GM19395 (cell line): ENCODE measurements at regions not wholly inside any gene's neighbourhood (a gene's known extent, or its start where the extent isn't known, plus 50 kb on each side); places are given as distances from the start of the nearest gene placed in this dataset.

Source experiments
- ATAC-seq: cut with Tn5 transposase; IDR thresholded peaks from one replicate; pipeline ENCODE4 v1.9.1; 2021; ENCODE audit warnings: mild to moderate bottlenecking, moderate library complexity; ENCODE audit not compliant: unreplicated experiment

DNA sequence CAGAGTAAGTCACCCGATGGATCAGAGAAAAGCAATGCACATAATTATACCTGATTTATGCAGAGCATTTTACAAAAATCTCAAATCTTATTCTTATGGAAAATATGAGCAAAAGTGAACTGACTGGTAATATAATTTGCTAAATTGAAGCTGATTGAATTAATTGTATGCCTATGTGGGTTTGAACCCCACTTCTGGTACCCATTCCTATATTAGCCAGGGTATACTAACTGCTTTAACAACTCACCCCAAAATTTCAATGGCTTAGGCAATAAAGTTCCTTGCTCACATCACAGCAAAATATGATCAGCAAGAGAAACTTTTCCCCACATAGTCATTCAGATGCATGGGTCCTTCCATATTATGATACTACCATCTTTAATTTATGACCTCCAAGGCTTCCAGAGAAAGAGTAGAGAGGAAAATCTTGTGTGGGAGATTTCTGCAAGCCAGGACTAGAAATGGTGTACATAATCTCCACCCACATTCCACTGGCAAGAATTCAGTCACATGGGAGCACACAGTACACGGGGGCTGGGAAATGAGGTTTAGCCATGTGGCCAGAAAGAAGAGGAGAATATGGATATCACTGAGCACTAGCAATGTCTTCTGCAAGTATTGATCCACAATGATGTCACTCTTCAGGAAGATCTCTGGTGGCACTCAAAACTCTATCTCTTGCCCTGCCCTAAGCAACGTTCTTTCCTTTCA is 640.7 kb downstream of the BCOR start:
- ATAC-seq = no peak

DNA sequence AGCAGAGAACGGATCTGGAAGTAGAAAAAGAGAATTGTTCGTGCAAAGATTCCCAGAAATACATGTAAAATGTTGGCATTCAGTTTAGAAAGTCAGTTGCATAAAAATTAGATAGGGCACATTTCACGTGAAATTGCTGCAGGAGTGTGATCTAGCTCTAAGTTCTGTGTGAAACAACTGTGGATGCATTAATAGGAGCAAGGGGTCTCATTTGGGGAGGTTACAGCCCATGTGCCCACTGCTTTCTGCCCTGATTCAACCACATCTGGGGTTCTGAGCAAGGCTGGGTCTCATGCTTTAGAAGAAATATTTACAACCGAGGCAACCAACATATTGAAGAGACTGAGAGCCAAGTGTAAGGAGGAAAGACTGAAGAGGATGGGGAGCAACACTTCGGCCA is 639.0 kb downstream of the BCOR start:
- ATAC-seq = no peak

DNA sequence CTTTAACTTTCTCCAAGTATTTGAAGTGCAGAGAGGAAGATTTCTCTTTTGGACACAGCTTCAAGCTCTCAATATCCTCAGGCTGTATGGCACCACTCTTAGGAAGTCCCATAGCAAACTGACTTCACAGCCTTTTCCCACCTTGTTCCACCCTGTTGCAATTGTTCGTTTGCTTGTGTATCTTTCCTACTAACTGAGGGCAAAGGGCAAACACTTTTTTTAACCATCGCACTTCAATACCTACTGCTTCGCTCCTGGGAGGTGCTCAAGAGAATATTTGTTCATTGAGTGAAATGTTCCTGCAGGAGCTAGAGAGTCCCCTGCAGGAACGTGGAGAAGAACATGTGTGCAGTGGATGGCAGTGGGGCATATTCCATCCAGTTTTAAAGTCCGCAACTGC is 638.6 kb downstream of the BCOR start:
- no peak for ATAC-seq

DNA sequence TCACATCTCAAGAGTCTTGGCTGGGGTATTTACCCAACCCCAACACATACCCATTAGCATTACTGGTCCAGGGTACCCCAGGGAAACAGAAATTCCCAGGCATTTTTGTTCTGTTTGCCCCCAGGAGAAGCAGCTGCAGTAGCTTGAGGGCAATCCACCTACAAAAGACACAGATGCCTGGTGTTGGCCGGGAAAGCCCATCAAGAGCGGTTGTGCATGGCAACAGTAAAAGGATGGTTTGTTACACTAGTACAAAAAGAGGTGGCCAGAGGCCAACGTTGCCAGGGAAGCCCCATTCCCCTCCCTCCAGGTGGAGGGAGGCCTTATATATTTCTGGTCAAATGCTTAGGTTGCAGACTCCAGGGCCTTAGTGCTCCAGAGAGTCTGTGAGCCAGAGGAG is 637.8 kb downstream of the BCOR start:
- no peak for ATAC-seq

DNA sequence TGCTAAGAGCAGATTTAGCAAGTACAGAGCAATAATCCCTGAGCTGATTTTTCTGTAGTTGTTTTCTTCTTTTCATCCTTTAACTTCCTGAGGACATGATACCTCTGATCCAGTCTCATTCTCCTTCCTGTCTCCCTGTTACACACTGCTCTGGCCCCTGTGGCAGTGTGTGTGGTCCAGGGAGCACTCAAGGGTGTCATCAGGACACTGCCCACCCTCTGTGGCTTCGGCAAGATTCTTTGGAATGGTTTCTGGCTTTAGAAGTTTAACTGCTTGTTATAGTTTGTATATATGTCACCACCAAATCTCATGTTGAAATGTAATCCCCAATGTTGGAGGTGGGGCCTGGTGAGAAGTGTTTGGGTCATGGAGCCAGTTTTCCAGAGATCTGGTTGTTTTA is 637.3 kb downstream of the BCOR start:
- no peak for ATAC-seq

DNA sequence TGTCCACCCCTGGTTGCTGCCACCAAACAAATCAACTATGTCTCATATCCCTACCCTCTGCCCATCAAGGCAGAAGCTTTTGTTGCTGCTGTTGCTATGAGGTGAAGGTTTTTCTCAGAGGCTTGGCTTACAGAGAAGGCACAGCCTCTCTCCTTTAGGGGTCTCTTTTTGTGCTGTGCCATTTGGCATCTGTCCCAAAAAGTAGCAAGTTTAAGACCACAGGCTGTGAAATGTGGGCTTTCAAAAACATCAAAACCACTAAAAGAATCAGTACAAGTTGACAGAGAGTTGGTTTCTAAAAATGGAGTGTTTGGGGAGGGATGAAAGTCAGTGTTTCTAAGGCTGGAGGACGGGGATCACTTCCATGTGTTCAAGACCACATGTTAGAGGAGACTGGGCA is 634.9 kb downstream of the BCOR start:
- ATAC-seq = no peak

DNA sequence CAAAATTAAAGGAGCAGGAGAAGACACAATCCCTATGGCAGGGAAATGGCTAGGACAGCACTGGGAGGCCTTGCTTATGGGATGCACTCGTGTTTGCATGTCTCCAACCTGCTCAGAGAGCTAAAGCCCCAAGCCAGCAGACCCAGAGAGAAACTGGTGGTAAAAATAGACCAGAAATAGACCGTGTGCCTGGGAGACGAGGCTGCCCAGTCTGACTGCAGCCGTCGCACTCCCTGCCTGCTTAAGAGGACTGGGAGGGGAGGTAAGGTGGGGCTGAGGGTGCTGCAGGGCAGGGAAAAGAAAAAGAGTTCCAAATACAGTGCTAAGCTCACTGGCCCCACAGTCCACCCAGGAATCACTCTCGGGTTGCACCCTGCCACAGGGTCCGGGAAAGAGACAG is 633.5 kb downstream of the BCOR start:
- ATAC-seq = no peak

DNA sequence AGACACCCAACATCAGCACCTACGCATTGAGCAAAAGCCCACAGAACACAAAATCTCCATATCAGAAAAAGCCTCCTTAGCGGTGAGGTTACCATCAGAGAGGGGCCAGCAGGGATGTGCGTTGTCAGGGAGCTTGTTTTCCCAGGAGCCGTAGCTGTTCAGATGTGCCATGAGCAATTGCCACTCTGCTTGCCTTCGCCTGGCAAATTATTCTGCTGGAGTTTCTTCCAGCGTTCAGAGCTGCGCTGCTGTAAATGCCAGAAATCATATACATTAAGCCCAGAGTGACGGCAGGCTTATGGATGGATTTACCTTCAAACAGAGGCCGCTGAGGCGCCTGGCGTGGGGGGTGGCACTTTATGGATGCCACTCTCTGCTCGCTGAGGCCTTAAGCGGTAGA is 632.3 kb downstream of the BCOR start:
- no peak for ATAC-seq

DNA sequence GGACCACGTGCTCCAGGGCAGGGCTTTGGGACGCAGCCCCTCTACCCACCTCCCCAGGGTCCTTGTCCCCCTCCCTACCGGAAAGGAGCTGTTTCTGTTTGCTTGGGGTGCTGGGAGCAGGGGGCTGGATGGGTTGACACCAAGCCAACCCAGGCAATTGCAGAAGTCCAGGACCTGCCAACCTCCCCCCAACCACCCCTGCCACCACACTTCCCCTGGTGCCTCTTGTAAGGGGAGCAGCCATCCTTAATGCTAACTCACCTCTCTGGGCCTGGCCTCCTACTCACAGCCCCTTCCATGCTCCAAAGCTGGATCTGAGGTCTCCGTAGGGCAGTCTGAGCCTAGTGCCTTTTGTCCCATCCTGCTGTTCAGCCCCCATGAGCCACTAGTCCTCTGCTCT is 631.9 kb downstream of the BCOR start:
- ATAC-seq = no peak

DNA sequence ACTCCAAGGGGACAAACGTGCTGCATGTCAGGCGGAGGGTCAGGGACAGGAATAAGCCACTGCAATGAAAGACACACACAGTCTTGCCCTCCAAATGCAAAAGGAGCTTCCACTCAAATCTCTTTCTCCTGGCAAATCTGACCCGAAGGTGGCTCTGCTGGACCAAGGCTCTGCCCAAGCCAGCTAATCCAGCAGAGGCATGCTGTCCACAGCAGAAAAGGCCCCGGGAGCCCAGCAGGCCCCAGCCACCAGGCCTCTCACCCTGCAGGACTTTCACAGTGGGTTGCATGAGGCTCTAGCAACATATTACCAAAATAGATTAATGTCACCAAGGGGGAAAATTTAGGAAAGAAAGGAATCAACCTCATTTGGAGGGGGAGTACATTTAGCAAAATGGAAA is 628.6 kb downstream of the BCOR start:
- ATAC-seq = no peak

DNA sequence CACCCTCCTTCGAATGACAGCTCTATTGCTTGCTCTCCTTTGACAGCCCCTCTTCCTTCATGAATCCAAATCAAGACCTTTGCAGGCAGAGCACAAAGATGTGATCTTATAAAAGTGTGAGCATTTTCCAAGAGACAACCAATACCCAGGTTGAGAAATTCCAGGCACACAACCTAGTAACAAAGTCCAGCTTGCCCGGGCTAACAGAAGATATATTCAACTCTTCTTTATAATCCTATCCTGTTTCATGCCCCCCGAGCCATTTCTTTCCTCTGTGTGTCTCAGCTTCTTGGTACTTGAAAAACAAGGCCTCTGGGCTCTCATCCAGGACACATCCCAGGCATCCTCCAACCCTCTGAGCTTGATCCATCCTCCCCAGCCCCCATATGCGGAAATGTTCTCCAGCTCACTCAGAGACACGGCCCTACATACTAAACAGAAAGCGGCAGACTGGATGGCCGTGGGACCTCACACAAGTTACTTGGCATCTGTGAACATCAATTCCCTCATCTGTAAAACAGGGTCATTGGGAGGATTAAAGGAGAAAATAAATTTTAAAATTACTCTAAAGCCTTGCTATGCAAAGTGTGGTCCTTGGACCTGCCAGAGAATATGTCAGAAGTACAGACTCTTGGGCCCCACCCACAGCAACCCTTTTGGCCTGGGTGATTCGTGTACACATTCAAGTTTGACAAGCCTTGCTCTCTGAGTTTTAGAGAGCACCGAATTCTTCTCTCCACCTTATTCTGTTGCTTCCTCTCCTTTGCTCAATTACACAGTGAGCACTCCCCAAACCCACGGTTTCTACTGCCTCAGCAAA is 627.0 kb downstream of the BCOR start:
- ATAC-seq = no peak

DNA sequence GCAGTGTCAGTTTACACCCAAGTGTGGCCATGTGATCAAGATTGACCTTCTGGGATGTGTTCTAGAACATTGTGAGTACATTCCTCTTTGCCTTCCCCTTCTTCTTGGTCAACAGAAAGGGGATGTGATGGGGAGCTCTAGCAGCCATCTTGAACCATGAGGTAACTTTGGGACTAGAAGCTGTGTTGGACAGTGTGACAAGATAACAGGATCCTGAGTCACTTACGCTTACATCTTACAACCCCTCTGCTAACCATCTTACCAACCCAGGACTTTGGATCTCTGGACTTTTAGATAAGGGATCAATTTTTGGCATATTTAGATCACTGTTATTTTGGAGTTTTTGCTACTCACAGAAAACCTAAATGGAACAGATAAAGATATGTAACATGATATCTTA is 625.6 kb downstream of the BCOR start:
- ATAC-seq = no peak

DNA sequence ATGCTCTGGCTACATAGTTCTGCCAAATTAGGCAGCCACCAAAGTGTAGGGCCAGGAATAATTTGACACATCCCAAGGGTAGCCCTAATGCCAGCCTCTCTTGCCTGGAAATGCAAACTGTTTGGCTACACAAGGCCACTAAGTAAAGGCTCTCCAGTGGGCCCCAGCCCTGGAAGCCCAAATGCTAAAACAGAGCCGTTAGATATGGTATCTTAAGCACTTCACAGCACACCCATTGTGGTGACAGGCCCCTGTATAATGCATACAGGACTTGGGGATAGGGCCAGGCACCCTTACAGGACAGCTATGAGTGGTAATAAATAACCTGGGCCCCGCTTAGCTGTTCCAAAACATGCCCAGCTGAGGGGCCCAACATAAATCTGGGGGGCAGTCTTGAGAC is 623.9 kb downstream of the BCOR start:
- ATAC-seq = no peak

DNA sequence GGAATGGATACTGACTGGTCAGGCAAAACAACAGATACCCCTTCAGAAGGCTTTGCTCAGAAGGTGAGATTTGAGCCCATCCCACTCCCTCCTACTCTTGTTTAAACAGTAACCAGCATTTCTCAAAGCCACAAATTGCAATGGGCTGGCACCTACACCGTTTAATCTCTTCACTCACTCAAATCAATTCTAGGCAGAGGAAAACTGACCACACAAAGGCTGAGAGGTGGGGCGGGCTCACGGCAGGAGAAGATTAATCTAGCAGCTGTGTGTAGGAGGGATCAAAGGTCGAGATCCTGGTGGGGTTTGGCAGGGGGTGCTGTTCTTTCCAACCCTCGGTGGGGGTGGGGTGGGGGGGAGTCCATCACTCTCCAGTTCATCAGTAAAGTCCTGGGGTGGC is 622.4 kb downstream of the BCOR start:
- ATAC-seq = no peak

DNA sequence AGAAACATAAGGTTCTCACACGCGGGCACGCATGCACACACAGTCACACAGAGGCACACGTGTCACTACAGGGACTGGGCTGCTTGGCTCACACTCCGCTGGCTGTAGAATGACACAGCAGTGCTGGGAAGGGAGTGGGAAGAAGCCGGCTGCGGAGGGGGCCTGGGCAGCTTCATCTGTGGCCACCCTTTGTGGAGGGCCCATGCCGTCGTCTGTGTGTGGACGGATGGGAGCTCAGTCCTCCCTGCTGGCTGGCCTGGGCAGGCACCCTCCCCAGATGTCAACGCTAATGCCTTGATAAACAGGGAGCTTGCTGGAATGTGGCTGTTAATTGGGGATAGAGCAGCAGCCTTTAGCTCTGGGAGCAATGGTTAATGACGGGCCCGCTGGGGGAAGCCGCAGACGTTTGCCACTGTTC is 621.1 kb downstream of the BCOR start:
- ATAC-seq = no peak

DNA sequence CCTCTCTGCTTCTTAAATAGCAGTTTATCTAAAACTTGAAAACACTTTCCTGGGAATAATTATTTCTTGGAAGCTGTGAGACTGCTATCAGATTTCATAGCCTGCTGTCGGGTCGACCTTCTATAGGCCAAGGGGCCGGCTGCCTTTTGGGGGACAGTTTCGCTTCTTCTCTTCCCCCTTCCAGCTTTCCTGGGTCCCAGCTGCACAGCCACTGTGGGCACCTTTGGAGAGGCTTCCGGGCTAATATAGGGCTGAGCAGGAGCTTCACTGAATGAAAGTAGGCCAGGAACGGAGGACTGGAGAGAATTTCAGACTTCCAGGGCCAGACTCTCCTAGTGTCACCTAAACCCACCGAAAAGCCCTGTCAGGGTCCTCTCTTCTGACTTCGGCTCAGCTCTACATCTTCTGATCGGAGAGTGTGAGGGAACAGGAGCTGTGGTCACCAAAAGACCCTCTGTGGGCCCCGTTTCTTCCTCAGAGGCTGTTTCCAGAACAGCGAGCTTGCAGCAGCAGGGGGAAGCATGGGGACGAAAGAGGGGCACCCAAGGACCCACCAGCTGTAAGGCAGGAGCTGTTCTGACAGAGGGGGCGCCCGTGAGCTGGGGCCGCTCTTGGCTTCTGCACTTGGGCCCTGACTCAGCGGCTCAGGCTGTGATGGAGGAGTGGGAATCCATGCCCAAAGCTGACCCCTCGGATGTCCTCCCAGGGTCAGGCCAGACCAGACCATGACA is 620.6 kb downstream of the BCOR start:
- ATAC-seq = no peak

DNA sequence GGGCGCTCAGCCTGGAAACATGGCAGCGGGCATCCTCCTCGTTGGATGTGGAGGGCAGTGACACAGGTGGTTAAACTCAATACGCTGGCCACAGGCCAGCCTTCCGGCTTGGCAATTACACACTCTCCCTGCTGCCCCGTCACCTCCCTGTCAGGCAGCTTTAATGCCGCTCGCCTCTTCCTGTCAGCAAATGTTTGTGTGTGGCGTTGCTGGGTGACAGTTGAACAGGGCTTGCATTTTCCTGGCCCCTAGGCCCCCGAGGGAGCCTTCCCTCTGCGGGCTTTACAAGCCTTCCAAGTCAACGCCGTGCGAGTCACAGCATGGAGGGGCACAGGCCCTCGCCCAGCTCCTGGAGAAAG is 620.0 kb downstream of the BCOR start:
- ATAC-seq = no peak

DNA sequence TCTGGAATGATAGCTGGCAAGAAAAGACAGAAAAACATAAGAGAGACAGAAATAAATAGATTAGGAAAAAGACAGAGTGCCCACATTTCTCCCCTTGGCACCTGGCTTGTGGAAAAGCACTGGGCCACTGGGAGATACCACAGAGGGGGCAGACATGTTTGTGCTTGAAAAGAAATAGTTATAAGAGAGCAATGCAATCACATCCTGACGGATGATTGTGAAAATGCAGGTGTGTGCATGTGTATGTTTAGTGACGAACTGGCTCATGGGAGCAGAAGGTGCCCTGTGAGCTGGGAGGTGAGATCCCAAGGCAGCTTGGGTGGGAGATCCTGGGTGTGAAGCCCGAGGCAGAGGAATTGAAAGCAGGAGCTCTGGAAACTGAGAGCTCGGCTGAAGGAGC is 617.9 kb downstream of the BCOR start:
- no peak for ATAC-seq

DNA sequence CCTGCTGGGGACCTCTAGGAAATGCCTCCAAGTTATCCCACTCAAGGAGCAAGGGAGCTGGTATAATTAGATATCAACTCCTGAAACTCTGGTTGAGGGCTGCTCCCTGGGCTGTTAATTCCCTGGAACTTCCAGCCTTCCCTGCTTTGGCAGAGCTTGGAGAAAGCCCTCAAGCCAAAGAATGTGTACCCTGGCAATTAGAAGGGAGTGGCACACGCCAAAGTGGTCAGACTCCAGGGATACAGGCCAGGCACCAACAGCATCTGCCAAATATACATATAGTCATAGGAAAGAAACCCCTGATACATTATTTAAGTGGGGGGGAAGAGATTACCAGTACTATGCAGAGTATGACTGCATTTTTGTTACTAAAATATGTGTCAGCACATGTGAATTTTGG is 616.8 kb downstream of the BCOR start:
- ATAC-seq = no peak

DNA sequence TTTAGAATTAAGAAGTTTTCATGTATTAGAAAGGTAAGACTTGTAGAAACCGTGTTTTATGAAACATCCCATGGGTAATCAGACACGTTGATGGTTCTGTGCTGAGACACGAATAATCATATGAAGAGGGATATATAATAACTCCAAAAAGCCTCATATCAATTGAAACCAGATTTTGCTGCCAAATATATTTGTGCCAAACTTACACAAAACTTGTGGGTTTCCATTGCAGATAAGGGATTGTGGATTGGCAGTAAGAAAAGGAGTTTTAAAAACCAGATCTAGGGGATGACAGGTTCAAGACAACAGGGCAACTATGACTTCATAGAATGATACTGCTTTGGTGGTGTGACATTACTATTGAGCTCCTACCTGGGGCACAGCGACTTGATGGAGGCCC is 616.1 kb downstream of the BCOR start:
- ATAC-seq = no peak

DNA sequence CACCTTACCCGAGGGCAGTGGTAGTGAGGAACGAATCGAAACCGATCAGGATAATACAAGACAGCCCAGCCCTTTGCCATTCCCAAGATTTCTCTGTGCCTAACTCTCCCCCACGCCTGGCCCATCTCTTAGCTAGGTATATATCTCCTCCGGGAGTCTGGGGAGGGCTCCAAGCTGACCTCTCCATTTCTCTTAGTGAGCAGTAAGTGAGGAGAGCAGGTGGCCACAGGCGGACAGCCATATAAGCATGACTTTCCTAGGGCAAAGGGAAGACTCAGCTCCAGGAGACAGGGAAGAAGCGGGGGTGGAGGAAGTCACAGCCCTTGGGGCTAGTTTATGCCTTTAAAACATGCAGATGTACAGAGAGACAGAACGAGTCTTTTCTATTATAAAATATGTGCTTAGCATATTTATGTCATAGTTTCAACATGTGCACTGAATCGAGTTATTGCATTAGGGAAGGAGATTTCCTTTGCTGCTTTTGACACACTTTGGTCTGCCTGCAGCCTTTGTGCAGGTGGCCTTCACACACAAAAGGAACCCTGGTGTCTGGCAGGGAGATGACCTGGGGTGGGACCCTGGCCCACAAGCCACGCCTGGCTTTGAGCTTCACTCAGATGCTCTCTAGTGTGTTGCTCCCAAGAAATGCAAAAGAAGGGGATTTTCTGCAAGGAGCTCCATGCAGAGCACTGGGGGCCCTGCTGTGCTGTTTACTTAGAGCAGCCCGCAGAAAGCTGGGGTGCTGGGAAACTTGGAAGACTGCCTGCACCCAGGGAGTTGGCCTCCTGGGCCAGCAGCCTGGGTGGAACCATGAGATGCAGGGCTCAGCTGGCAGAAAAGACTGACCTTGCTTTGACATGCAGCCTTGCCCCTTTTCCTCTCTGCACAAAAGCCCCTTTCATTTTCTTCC is 613.3 kb downstream of the BCOR start:
- no peak for ATAC-seq
